Mucosa of descending colon (tissue), 3 donors: ENCODE measurements at regions not wholly inside any gene's neighbourhood (a gene's known extent, or its start where the extent isn't known, plus 50 kb on each side); places are given as distances from the start of the nearest gene placed in this dataset.

Experiments used
- ATAC-seq: fragments of 200-7000 bp; cut with Tn5 transposase; one replicate; pipeline ENCODE4 v1.9.1; 2020; ENCODE audit warnings: mild to moderate bottlenecking, moderate library complexity
- DNase-seq, 3 donors: peaks; one replicate each; pipeline ENCODE4 v3.0.0-alpha.2; 2020
- H3K36me3 ChIP-seq: fragments of 200-600 bp; one replicate; pipeline ENCODE4 v1.8.0; 2021; ENCODE audit warnings: low read depth, mild to moderate bottlenecking
- H3K4me1 ChIP-seq: fragments of 200-600 bp; one replicate; pipeline ENCODE4 v1.8.0; 2021; ENCODE audit warnings: low read depth, mild to moderate bottlenecking
- H3K4me3 ChIP-seq: fragments of 200-600 bp; one replicate; pipeline ENCODE4 v1.8.0; 2021; ENCODE audit warnings: mild to moderate bottlenecking
- H3K9me3 ChIP-seq: fragments of 200-600 bp; one replicate; pipeline ENCODE4 v1.8.0; 2021; ENCODE audit warnings: mild to moderate bottlenecking
- intact Hi-C, 2 donors: fragments of 100-400 bp; cut with DNase I in 1 of 2; cut with micrococcal nuclease in 1 of 2; formaldehyde crosslinking; loops; one replicate each; pipeline versions ENCODE4 v1.11.0 to v1.11.1; 2022; cut with DNase I, micrococcal nuclease
- TF ChIP-seq, protein P1 (sequence below): fragments of 200-600 bp; IDR thresholded peaks from one replicate; pipeline ENCODE4 v1.8.0; 2022; ENCODE audit warnings: antibody characterized with exemption, mild to moderate bottlenecking
- donor health status: DM: no; HTN: no; CAD: no; lungs with moderate emphysema.
- donor health status: DM: no; HTN: no; CAD: no.
- donor health status: DM: no; HTN: yes; CAD: no.

DNA sequence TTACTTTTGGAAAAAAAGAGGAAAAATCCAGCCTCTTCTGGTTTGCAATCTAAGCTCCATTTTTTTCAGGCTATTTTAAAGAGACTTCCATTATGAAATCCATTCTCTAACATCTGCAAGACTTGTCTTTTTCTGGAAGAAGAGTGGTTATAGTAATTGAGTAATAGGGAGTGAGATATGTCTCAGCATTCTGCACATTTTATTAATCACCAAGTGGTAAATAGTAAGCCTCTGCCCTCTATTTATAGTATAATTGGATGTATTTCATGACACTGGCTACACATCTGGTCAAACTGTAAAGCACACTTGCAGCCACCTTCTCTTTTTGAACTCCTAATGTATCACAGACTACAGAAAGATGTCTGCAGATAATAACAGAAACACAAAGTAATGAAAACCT lies 391.1 kb downstream of the ETS1 start:
- Histone ChIP-seq H3K4me1 (no peaks in the 10 kb centered on the region), H3K36me3 (no peaks in the 10 kb centered on the region), H3K4me3 (no peak overlapping the region), H3K9me3 (no peaks in the 10 kb centered on the region)
- TF ChIP-seq, protein P1, sequence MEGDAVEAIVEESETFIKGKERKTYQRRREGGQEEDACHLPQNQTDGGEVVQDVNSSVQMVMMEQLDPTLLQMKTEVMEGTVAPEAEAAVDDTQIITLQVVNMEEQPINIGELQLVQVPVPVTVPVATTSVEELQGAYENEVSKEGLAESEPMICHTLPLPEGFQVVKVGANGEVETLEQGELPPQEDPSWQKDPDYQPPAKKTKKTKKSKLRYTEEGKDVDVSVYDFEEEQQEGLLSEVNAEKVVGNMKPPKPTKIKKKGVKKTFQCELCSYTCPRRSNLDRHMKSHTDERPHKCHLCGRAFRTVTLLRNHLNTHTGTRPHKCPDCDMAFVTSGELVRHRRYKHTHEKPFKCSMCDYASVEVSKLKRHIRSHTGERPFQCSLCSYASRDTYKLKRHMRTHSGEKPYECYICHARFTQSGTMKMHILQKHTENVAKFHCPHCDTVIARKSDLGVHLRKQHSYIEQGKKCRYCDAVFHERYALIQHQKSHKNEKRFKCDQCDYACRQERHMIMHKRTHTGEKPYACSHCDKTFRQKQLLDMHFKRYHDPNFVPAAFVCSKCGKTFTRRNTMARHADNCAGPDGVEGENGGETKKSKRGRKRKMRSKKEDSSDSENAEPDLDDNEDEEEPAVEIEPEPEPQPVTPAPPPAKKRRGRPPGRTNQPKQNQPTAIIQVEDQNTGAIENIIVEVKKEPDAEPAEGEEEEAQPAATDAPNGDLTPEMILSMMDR, result no peak
- intact Hi-C loops, result no loop called here
- ATAC-seq (no peak), DNase-seq (no peak)

DNA sequence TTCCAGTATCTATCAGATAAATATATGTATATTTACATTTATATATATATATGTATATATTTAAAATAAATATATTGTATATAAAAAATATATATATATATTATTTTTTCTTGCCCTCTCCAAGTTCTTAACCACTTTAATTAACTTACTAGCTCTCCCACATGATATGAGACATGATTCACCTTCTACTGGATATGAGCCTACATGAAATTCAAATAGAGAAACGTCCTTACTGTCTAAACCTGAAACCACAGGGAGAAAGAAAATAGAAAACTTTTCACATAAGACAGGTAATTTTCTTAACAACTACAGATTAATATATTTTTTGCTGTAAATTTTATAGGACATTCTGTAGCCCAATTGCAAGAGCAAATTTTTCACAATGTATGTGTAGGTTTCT lies 391.6 kb downstream of the ETS1 start:
- H3K36me3 ChIP-seq, result no peaks in the 10 kb centered on the region
- DNase-seq (no peak), ATAC-seq (no peak)
- no peaks in the 10 kb centered on the region for H3K9me3 ChIP-seq
- TF ChIP-seq, protein P1, result no peak
- H3K4me1 ChIP-seq, result no peaks in the 10 kb centered on the region
- intact Hi-C loops, result no loop called here
- H3K4me3 ChIP-seq, result no peak overlapping the region

DNA sequence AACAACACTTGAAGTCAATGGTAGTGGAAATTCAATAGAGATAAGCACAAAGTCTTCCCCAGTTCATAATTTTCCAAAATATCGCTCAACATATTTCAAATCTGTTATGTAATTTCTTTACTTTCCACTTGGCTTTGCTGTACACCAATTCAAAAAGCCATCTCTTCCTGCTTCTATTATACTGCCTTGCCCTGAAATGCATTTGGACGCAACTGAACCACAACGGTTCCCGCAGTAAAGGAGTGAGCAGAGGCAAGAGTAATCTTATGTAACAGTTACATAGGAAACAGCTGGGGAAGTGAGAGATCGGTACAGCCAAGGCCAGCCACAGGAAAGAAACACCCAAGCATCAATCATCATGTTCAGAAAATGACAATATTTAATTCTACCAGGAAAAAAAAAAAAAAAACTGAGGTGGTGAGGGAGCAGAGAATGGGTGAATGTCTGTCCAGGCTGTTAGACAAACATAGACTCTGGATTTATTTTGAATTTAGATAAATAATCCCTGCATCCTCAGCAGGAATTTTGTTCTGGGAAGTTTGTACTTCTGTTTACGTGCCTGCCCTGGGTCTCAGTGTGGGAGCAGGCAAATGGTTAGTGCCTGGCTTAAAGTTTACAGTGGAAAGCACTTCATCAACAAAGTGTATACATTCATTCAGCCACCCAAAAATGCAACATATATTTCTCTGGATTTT lies 392.2 kb downstream of the ETS1 start:
- TF ChIP-seq, protein P1, result no peak
- peak in 1 of 3 donors; percentile 14 for DNase-seq
- no peaks in the 10 kb centered on the region for H3K36me3 ChIP-seq
- H3K4me3 ChIP-seq, result no peak overlapping the region
- no peaks in the 10 kb centered on the region for H3K4me1 ChIP-seq
- intact Hi-C loops, result no loop called here
- no peaks in the 10 kb centered on the region for H3K9me3 ChIP-seq
- peak; percentile 33 for ATAC-seq

DNA sequence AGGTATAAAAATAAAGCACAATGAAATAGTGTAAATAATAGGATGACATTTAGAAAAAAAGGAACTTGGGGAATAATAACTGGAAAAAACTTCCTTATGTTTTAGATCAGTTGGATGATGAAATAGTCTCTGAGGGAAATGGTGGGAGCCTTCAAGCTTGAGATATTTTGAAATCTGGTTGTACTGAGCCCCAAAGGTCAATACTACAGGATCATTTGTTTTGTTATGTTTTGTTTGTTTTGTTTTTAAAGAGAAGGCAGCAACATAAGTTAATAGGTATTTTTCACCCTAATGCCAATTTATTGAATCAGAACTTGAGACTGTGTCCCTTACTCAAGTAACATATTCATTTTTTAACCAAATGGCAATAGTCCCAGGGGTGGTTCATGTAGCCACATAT lies 393.1 kb downstream of the ETS1 start:
- Histone ChIP-seq H3K4me1 (no peaks in the 10 kb centered on the region), H3K9me3 (no peaks in the 10 kb centered on the region), H3K4me3 (no peak overlapping the region), H3K36me3 (no peaks in the 10 kb centered on the region)
- DNase-seq (no peak), ATAC-seq (no peak)
- TF ChIP-seq, protein P1, result no peak
- intact Hi-C loops, result no loop called here

DNA sequence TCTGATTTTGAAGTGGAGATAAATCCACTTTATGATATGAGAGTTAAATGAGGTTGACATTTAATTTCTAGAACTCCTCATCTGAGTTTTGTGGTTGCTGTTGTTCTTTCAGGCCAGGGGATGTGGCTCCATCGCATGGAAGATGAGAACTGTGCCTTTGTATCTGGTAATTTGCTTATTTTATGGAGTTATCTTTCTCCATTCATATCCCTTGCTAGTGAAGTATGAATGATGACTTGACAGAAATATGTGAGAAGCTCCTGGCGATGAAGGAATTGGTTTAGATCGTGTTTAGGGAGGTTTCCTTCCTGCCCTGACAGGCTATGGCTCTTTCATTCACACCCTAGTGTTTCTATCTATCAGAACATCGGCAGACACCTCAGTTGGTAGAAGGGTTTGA lies 393.7 kb downstream of the ETS1 start:
- no peaks in the 10 kb centered on the region for H3K36me3 ChIP-seq
- TF ChIP-seq, protein P1, result no peak
- DNase-seq, result no peak
- no peaks in the 10 kb centered on the region for H3K9me3 ChIP-seq
- intact Hi-C loops, result no loop called here
- ATAC-seq, result no peak
- no peak overlapping the region for H3K4me3 ChIP-seq
- H3K4me1 ChIP-seq, result no peaks in the 10 kb centered on the region

DNA sequence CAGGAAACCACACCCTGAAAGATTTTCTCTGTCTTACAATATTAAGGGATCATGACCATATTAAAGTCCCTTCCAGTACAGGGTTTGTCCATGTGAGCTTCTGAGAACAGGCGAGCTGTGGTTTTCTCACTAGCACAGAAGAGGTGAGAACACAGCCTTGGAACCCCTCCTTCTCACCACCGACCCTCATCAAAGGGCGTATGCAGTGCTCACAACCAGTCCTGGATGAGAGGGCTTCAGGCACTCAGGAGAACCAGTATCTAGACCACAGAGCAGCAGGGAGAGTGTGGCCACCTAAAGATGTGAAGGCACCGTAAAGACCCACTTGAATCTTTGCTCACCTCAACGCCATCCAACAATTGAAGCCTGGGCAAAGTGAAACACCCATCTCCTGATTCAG lies 397.0 kb downstream of the ETS1 start:
- TF ChIP-seq, protein P1, result no peak
- intact Hi-C loops, result no loop called here
- DNase-seq, result no peak
- H3K4me1 ChIP-seq, result no peaks in the 10 kb centered on the region
- H3K9me3 ChIP-seq, result no peaks in the 10 kb centered on the region
- H3K36me3 ChIP-seq, result no peaks in the 10 kb centered on the region
- H3K4me3 ChIP-seq, result no peak overlapping the region
- ATAC-seq, result no peak
